Gastroesophageal sphincter (tissue), 3 donors: ENCODE measurements at regions not wholly inside any gene's neighbourhood (a gene's known extent, or its start where the extent isn't known, plus 50 kb on each side); places are given as distances from the start of the nearest gene placed in this dataset.

Source experiments
- CTCF ChIP-seq, 4 experiments: fragments of 200-600 bp in 2 of 4; fragments of 450-650 bp in 2 of 4; sonication (generic) in 1 of 4; IDR thresholded peaks; one replicate each; pipeline ENCODE4 v1.5.1; 2017 to 2019; ENCODE audit warnings: antibody characterized with exemption in 4 of 4, mild to moderate bottlenecking in 2 of 4, moderate library complexity in 2 of 4
- EP300 ChIP-seq: sonication (generic); formaldehyde crosslinking; IDR thresholded peaks from one replicate; pipeline ENCODE4 v1.6.1; 2017; ENCODE audit warnings: antibody characterized with exemption, mild to moderate bottlenecking
- POLR2A ChIP-seq, 2 donors: fragments of 450-650 bp; IDR thresholded peaks; one replicate each; pipeline ENCODE4 v1.6.1; 2017; ENCODE audit warnings: antibody characterized with exemption in 2 of 2, mild to moderate bottlenecking in 2 of 2, moderate library complexity in 1 of 2
- POLR2AphosphoS5 ChIP-seq: sonication (generic); formaldehyde crosslinking; IDR thresholded peaks from one replicate; pipeline ENCODE4 v1.6.1; 2017; ENCODE audit warnings: antibody characterized with exemption

DNA sequence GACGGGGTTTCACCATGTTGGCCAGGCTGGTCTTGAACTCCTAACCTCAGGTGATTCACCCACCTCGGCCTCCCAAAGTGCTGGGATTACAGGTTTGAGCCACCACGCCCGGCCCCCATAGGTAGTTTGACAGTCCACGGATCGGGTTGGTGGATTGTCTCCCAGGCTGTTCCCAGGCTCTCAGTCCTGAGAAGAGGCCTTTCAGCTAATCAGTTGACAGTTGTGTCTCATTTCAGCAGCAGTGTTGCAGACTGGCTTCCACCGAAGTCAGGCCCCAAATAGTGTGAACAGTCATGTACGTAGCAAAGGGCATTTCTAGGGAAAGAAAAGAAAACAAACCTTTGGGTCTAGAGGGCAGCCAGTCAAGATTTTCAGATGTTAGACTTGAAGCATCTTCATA is 102.4 kb upstream of the TLR3 start:
- no peak for TF ChIP-seq POLR2A (IDR thresholded peaks at IDR 0.05)
- TF ChIP-seq CTCF (IDR thresholded peaks at IDR 0.05), result no peak
- TF ChIP-seq EP300, result no peak
- no peak for TF ChIP-seq POLR2AphosphoS5
